ENCODE measurements at regions not wholly inside any gene's neighbourhood (a gene's known extent, or its start where the extent isn't known, plus 50 kb on each side); places are given as distances from the start of the nearest gene placed in this dataset.

DNA sequence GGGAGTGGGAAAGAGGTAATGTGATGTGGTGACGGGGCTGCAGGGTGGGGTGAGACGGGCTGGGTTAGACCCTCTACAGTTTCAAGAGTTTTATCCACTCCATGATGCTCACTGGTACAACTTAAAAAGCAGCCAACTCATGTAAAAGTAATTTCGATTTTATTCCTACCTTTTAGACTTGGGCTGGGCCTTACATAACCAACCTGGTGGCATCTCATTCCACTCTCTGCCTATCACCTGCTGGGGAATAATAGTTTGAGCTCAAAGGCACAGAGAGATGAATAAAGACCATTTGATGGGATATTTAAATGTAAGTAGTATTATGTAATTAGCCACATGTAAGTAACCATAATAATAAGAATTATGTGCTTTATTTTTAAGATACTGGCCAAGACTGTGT is 366.0 kb upstream of the RNF32 start:
- Mint-ChIP-seq H3K4me3 (no peak overlapping the region), H3K27me3 (peaks cover 2% of the 10 kb centered on the region), H3K36me3 (ENCODE audit: low read depth) (no peaks in the 10 kb centered on the region)

DNA sequence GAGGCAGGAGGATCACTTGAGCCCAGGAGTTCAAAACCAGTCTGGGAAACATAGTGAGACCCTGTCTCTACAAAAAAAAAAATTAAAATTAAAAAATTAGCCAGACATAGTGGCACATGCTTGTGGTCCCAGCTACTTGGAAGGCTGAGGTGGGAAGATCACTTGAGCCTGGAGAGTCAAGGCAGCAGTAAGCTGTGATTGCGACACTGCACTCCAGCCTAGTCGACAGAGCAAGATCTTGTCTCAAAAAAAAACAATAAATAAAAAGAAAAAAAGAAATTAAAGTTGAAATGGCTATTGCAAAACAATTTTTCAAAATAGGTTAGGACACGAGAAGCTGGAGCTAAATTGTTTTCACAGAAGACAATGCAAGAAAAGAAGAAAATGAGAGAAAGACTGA is 379.0 kb upstream of the RNF32 start:
- Mint-ChIP-seq H3K27ac (no peak overlapping the region), H3K4me1 (no peaks in the 10 kb centered on the region), H3K9me3 (no peaks in the 10 kb centered on the region), H3K36me3 (ENCODE audit: low read depth) (no peaks in the 10 kb centered on the region), H3K27me3 (no peaks in the 10 kb centered on the region), H3K4me3 (no peak overlapping the region)
- intact Hi-C loops (cut with micrococcal nuclease), result no loop called here
- DNase-seq (no peak), ATAC-seq (ENCODE audit: low read depth) (no peak)
- TF ChIP-seq, protein P1, sequence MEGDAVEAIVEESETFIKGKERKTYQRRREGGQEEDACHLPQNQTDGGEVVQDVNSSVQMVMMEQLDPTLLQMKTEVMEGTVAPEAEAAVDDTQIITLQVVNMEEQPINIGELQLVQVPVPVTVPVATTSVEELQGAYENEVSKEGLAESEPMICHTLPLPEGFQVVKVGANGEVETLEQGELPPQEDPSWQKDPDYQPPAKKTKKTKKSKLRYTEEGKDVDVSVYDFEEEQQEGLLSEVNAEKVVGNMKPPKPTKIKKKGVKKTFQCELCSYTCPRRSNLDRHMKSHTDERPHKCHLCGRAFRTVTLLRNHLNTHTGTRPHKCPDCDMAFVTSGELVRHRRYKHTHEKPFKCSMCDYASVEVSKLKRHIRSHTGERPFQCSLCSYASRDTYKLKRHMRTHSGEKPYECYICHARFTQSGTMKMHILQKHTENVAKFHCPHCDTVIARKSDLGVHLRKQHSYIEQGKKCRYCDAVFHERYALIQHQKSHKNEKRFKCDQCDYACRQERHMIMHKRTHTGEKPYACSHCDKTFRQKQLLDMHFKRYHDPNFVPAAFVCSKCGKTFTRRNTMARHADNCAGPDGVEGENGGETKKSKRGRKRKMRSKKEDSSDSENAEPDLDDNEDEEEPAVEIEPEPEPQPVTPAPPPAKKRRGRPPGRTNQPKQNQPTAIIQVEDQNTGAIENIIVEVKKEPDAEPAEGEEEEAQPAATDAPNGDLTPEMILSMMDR (IDR thresholded peaks at IDR 0.05), result no peak
- POLR2A ChIA-PET, result interaction anchor here (0.6 kb wide), 1 partner anchor 60 kb away, joined by 5 read pairs; no protein-coding TSS in a partner anchor
- CTCF ChIA-PET, result no interaction called here

More for the DNA sequence above, 366.0 kb upstream of the RNF32 start:
- TF ChIP-seq, protein P1 (IDR thresholded peaks at IDR 0.05), result no peak
- Mint-ChIP-seq H3K4me1 (no peaks in the 10 kb centered on the region), H3K27ac (no peak overlapping the region), H3K9me3 (no peaks in the 10 kb centered on the region)
- intact Hi-C loops (cut with micrococcal nuclease), result loop anchor here (10.0 kb wide), 1 partner anchor 60 kb away; no protein-coding TSS in a partner anchor
- DNase-seq, result no peak
- CTCF ChIA-PET, result no interaction called here
- ATAC-seq (ENCODE audit: low read depth), result no peak
- POLR2A ChIA-PET, result no interaction called here

DNA sequence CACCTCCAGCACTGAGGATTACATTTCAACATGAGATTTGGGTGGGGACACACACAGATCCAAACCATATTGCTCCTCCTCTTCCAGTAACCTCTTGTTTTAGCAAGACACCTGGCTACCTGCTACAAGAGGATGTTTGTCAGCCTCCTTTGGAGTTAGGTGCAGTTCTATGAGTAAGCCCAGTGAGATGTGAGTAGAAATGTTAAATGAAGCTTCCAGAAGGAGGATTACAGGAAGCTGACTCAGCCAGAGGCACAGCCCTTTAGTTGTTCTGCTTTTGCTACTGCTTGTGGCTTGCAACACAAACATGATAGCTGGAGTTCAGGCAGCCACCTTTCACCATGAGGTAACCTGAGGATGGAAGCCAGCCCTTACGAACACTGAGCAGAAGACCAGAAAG is 382.7 kb upstream of the RNF32 start:
- ATAC-seq (ENCODE audit: low read depth) (no peak), DNase-seq (no peak)
- Mint-ChIP-seq H3K27ac (no peak overlapping the region), H3K4me1 (no peaks in the 10 kb centered on the region), H3K27me3 (peaks cover 3% of the 10 kb centered on the region), H3K4me3 (no peak overlapping the region), H3K9me3 (no peaks in the 10 kb centered on the region), H3K36me3 (ENCODE audit: low read depth) (no peaks in the 10 kb centered on the region)
- intact Hi-C loops (cut with micrococcal nuclease), result no loop called here
- ChIA-PET POLR2A (no interaction called here), CTCF (no interaction called here)
- TF ChIP-seq, protein P1 (IDR thresholded peaks at IDR 0.05), result no peak

DNA sequence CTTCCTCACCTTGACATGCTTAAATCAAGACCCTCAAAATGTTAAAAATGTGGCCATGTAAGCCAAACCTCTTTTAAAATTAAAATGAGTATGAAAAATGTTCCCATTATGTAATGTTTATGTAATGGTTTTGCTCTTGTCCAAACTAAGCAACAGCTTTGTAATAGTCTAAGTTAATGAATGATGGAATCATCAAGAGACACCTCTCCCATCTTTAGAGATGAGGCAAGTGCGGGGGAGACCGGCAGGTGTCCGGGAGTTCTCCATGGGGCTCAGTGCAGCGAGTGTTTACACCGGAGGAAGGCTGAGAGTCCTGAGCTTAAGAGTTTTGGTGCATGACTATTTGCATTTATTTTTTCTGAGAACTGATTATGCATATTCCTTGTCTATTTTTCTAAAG is 384.9 kb upstream of the RNF32 start:
- CTCF ChIA-PET, result no interaction called here
- intact Hi-C loops (cut with micrococcal nuclease), result no loop called here
- Mint-ChIP-seq H3K27ac (no peak overlapping the region), H3K36me3 (ENCODE audit: low read depth) (no peaks in the 10 kb centered on the region), H3K4me1 (no peaks in the 10 kb centered on the region), H3K27me3 (peaks cover 3% of the 10 kb centered on the region), H3K9me3 (no peaks in the 10 kb centered on the region), H3K4me3 (no peak overlapping the region)
- TF ChIP-seq, protein P1 (IDR thresholded peaks at IDR 0.05), result no peak
- no peak for DNase-seq
- POLR2A ChIA-PET, result no interaction called here
- no peak for ATAC-seq (ENCODE audit: low read depth)

DNA sequence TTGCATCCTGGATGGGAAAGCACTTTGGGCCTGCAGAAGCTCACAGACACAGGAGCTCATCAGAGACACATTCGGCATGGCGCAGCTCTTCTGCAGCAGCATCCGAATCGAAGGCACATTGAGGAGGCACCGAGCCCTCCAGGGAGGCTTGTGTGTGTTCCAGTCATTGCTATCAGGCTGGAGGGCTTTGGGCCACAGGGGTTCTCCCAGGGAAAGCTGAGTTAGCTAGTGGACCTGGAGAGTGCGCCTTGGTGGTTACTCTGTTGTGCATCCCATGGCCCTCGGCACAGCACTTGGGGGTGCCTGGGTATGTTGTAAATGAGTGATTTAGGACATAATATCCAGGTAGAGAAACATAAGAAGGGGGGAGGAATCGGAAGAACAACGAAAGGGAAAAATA is 388.7 kb upstream of the RNF32 start:
- no peak for ATAC-seq (ENCODE audit: low read depth)
- peaks cover 7% of the 10 kb centered on the region for H3K27me3 Mint-ChIP-seq
- intact Hi-C loops (cut with micrococcal nuclease), result no loop called here
- H3K27ac Mint-ChIP-seq, result no peak overlapping the region
- no peaks in the 10 kb centered on the region for H3K36me3 Mint-ChIP-seq (ENCODE audit: low read depth)
- H3K4me3 Mint-ChIP-seq, result no peak overlapping the region
- no peaks in the 10 kb centered on the region for H3K4me1 Mint-ChIP-seq
- TF ChIP-seq, protein P1 (IDR thresholded peaks at IDR 0.05), result no peak
- CTCF ChIA-PET, result no interaction called here
- POLR2A ChIA-PET, result no interaction called here
- DNase-seq, result no peak
- no peaks in the 10 kb centered on the region for H3K9me3 Mint-ChIP-seq

Measured in activated B cell treated with CpG ODN at 0.5 μM for 24 hours (primary cell).